NOMO-1 treated with DMSO at 0.1 percent for 48 hours (cell line): ENCODE measurements at regions not wholly inside any gene's neighbourhood (a gene's known extent, or its start where the extent isn't known, plus 50 kb on each side); places are given as distances from the start of the nearest gene placed in this dataset.

Experiments
- DNase-seq: peaks from one replicate; lab custom pipeline; 2025; ENCODE audit not compliant: unreplicated experiment; lab: John Stamatoyannopoulos, UW

GRCh38 chr3:72350761-72351505, 497.3 kb downstream of the SHQ1 start:
- DNase-seq, result no peak

GRCh38 chr3:72348357-72348756, 499.9 kb downstream of the SHQ1 start:
- no peak for DNase-seq

GRCh38 chr3:72347819-72348319, 500.4 kb downstream of the SHQ1 start:
- DNase-seq, result no peak

- DNase-seq, result peak; percentile 83
Observed at GRCh38 chr3:72346526-72346926, 501.7 kb downstream of the SHQ1 start.

- DNase-seq, result no peak
Observed at GRCh38 chr3:72345980-72346379, 502.3 kb downstream of the SHQ1 start.

- no peak for DNase-seq
Observed at GRCh38 chr3:72345237-72345878, 502.9 kb downstream of the SHQ1 start.

GRCh38 chr3:72344647-72345046, 503.6 kb downstream of the SHQ1 start:
- DNase-seq, result no peak

- peak; percentile 20 for DNase-seq
Observed at GRCh38 chr3:72344236-72344635, 504.0 kb downstream of the SHQ1 start.

GRCh38 chr3:72343078-72343477, 505.2 kb downstream of the SHQ1 start:
- no peak for DNase-seq

GRCh38 chr3:72342450-72342849, 505.8 kb downstream of the SHQ1 start:
- DNase-seq, result no peak

GRCh38 chr3:72341920-72342319, 506.3 kb downstream of the SHQ1 start:
- no peak for DNase-seq

GRCh38 chr3:72341380-72341770, 506.9 kb downstream of the SHQ1 start:
- DNase-seq, result no peak

GRCh38 chr3:72340476-72341379, 507.5 kb downstream of the SHQ1 start:
- no peak for DNase-seq

- DNase-seq, result no peak
Observed at GRCh38 chr3:72340056-72340455, 508.2 kb downstream of the SHQ1 start.

- DNase-seq, result no peak
Observed at GRCh38 chr3:72339670-72340030, 508.6 kb downstream of the SHQ1 start.

GRCh38 chr3:72338942-72339669, 509.1 kb downstream of the SHQ1 start:
- no peak for DNase-seq

GRCh38 chr3:72338082-72338941, 509.9 kb downstream of the SHQ1 start:
- no peak for DNase-seq

- no peak for DNase-seq
Observed at GRCh38 chr3:72337480-72337855, 510.8 kb downstream of the SHQ1 start.

GRCh38 chr3:72336821-72337479, 511.3 kb downstream of the SHQ1 start:
- no peak for DNase-seq
